ENCODE measurements at regions not wholly inside any gene's neighbourhood (a gene's known extent, or its start where the extent isn't known, plus 50 kb on each side); places are given as distances from the start of the nearest gene placed in this dataset.

GRCh38 chr10:62996925-62997324, 136.2 kb upstream of the NRBF2 start:
- ATAC-seq (ENCODE audit: low read depth) (no peak), DNase-seq (no peak)
- Histone ChIP-seq H3K4me1 (ENCODE audit: control insufficient read depth in 2 of 2, insufficient read depth in 2 of 2, low read length in 2 of 2) (no peaks in the 10 kb centered on the region), H3K4me3 (ENCODE audit: control extremely low read depth in 1 of 5, extremely low read depth in 1 of 5, insufficient read depth in 1 of 5, low read depth in 2 of 5, low read length in 4 of 5) (no peak overlapping the region), H3K36me3 (replicated peaks in 1 of 2; ENCODE audit: control extremely low read depth in 1 of 2, control insufficient read depth in 1 of 2, extremely low read depth in 1 of 2, insufficient read depth in 2 of 2, low read length in 1 of 2) (no peaks in the 10 kb centered on the region), H3K27me3 (replicated peaks in 1 of 4; ENCODE audit: control extremely low read depth in 1 of 4, control insufficient read depth in 3 of 4, insufficient read depth in 4 of 4, low read length in 3 of 4) (peaks cover 0 to 3% (median 0%) of the 10 kb centered on the region in 4 experiments), H4K20me1 (ENCODE audit: control insufficient read depth, insufficient read depth, low read length, poor library complexity, severe bottlenecking) (no peaks in the 10 kb centered on the region), H3K27ac (ENCODE audit: low read length in 2 of 2) (no peak overlapping the region), H3K4me2 (replicated peaks; ENCODE audit: low read depth, low read length, poor library complexity, severe bottlenecking) (no peak overlapping the region), H3K9ac (ENCODE audit: low read length) (no peak overlapping the region), H2AFZ (ENCODE audit: insufficient read depth, low read depth, low read length, poor library complexity, severe bottlenecking) (no peak overlapping the region), H3K79me2 (ENCODE audit: control insufficient read depth, insufficient read depth, low read length) (no peaks in the 10 kb centered on the region), H3K9me3 (ENCODE audit: control extremely low read depth in 1 of 3, control insufficient read depth in 2 of 3, insufficient read depth in 1 of 3, low read length in 2 of 3) (no peaks in the 10 kb centered on the region)
- TF ChIP-seq EZH2 (IDR thresholded peaks at IDR 0.05; ENCODE audit: borderline replicate concordance, insufficient read depth, low read depth, low read length, poor library complexity, severe bottlenecking), result no peak
- no peak for TF ChIP-seq CTCF (IDR thresholded peaks at IDR 0.05)
- Mint-ChIP-seq H3K9me3 (ENCODE audit: insufficient read depth) (no peaks in the 10 kb centered on the region), H3K4me1 (peaks cover 8% of the 10 kb centered on the region), H3K27ac (no peak overlapping the region), H3K4me3 (no peak overlapping the region), H3K27me3 (peaks cover 13% of the 10 kb centered on the region)
- intact Hi-C loops (cut with micrococcal nuclease), result no loop called here
- POLR2A ChIA-PET, result no interaction called here
- CTCF ChIA-PET, result interaction anchor here (0.7 kb wide), 1 partner anchor 8 kb away, joined by 3 read pairs; no protein-coding TSS in a partner anchor
- 100% methylated on average over 1 of the region's 3 CpGs for WGBS (ENCODE audit: insufficient coverage)

DNA sequence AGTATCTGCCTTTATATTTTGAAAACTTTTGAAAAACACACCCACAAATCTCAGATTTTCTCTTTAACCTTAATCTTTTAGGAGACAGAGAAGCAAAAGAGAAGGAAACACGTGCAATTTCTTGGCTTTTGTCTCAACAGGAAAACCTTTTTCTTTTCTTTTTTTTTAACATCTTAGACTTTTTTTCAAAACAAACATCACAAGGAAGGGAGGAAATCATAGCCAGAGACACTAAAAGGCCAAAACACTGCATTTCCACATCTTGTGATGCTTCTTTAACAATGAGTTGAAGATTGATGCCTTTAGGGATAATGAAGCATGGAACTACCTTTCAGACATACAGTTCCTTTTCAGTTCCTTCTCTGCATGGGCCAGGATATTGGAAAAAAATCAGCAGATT, 136.6 kb upstream of the NRBF2 start:
- no peak for DNase-seq
- no peaks in the 10 kb centered on the region for H4K20me1 ChIP-seq (ENCODE audit: control insufficient read depth, insufficient read depth, low read length, poor library complexity, severe bottlenecking)
- H3K4me1 ChIP-seq (ENCODE audit: control insufficient read depth in 2 of 2, insufficient read depth in 2 of 2, low read length in 2 of 2), result no peaks in the 10 kb centered on the region
- TF ChIP-seq EZH2 (IDR thresholded peaks at IDR 0.05; ENCODE audit: borderline replicate concordance, insufficient read depth, low read depth, low read length, poor library complexity, severe bottlenecking), result no peak
- no peak for TF ChIP-seq CTCF (IDR thresholded peaks at IDR 0.05)
- H3K4me2 ChIP-seq (replicated peaks; ENCODE audit: low read depth, low read length, poor library complexity, severe bottlenecking), result no peak overlapping the region
- Mint-ChIP-seq H3K27me3 (peaks cover 13% of the 10 kb centered on the region), H3K27ac (no peak overlapping the region), H3K4me1 (peaks cover 8% of the 10 kb centered on the region), H3K9me3 (ENCODE audit: insufficient read depth) (no peaks in the 10 kb centered on the region), H3K4me3 (no peak overlapping the region)
- H3K9me3 ChIP-seq (ENCODE audit: control extremely low read depth in 1 of 3, control insufficient read depth in 2 of 3, insufficient read depth in 1 of 3, low read length in 2 of 3), result no peaks in the 10 kb centered on the region
- no peaks in the 10 kb centered on the region for H3K79me2 ChIP-seq (ENCODE audit: control insufficient read depth, insufficient read depth, low read length)
- POLR2A ChIA-PET, result no interaction called here
- no peaks in the 10 kb centered on the region for H3K36me3 ChIP-seq (replicated peaks in 1 of 2; ENCODE audit: control extremely low read depth in 1 of 2, control insufficient read depth in 1 of 2, extremely low read depth in 1 of 2, insufficient read depth in 2 of 2, low read length in 1 of 2)
- H3K27ac ChIP-seq (ENCODE audit: low read length in 2 of 2), result no peak overlapping the region
- intact Hi-C loops (cut with micrococcal nuclease), result no loop called here
- no peak overlapping the region for H3K4me3 ChIP-seq (ENCODE audit: control extremely low read depth in 1 of 5, extremely low read depth in 1 of 5, insufficient read depth in 1 of 5, low read depth in 2 of 5, low read length in 4 of 5)
- H3K9ac ChIP-seq (ENCODE audit: low read length), result no peak overlapping the region
- no peak overlapping the region for H2AFZ ChIP-seq (ENCODE audit: insufficient read depth, low read depth, low read length, poor library complexity, severe bottlenecking)
- CTCF ChIA-PET, result interaction anchor here (0.7 kb wide), 1 partner anchor 8 kb away, joined by 3 read pairs; no protein-coding TSS in a partner anchor
- H3K27me3 ChIP-seq (replicated peaks in 1 of 4; ENCODE audit: control extremely low read depth in 1 of 4, control insufficient read depth in 3 of 4, insufficient read depth in 4 of 4, low read length in 3 of 4), result peaks cover 0 to 3% (median 0%) of the 10 kb centered on the region in 4 experiments
- no CpG with 5 or more reads among the region's 1 CpG for WGBS (ENCODE audit: insufficient coverage)
- no peak for ATAC-seq (ENCODE audit: low read depth)

All from B cell (primary cell).